Cardiac fibroblast (primary cell): ENCODE measurements at regions not wholly inside any gene's neighbourhood (a gene's known extent, or its start where the extent isn't known, plus 50 kb on each side); places are given as distances from the start of the nearest gene placed in this dataset.

Experiments
- DNase-seq, 2 donors: peaks; one replicate each; pipeline versions ENCODE4 v3.0.0 to v3.0.0-alpha.2; 2010; ENCODE audit warnings: low read depth in 2 of 2
- H3K4me3 ChIP-seq, 2 donors: replicated peaks in 1 of 2; 1 replicate in 1 of 2; 2 replicates in 1 of 2; pipeline ENCODE4 v1.5.1; 2011; ENCODE audit warnings: low read depth in 2 of 2, low read length in 2 of 2, mild to moderate bottlenecking in 2 of 2, moderate library complexity in 1 of 2
- CTCF ChIP-seq: IDR thresholded peaks from one replicate; pipeline ENCODE4 v1.5.1; 2011; ENCODE audit warnings: low read depth, mild to moderate bottlenecking, low read length, inconsistent platforms

DNA sequence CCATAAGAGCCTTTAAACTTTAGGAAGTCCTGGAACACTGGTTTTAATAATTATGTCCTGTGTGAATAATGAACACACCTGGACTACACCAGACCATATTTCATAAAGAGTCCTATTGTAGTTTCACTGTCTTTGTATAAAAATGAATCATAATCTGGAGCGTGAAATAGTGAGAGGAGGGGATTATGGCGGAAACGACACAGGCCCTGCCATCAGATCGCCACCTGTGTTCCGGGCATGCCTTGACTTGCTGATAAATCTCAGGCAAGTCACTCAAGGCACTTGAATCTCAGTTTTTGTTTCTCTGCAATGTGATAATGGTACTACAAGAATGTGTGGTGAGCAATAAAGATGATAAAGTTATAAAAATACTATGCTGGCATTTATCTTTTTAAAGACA is 995.5 kb downstream of the MCTP2 start:
- H3K4me3 ChIP-seq = no peak overlapping the region
- no peak for TF ChIP-seq CTCF
- no peak for DNase-seq

DNA sequence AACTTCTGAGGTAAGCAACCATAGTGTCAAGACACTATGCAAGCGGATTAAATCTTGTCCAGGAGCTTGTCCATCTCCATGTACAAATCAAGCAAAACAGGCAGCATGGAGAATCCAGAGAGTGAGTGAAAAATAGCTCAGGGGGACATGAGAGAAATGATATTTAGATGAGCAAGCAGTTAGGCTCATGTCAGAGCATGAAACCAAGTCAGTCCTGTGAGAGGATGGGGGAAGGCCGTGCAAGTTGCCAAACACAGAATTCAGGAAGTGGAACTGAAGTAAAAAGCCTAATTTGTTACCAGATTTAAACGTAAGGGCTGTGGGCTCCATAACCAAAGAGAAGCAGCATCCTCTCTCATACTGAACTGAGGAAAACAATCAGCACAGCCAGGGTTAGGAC is 995.9 kb downstream of the MCTP2 start:
- no peak for DNase-seq
- TF ChIP-seq CTCF = no peak
- H3K4me3 ChIP-seq = no peak overlapping the region

DNA sequence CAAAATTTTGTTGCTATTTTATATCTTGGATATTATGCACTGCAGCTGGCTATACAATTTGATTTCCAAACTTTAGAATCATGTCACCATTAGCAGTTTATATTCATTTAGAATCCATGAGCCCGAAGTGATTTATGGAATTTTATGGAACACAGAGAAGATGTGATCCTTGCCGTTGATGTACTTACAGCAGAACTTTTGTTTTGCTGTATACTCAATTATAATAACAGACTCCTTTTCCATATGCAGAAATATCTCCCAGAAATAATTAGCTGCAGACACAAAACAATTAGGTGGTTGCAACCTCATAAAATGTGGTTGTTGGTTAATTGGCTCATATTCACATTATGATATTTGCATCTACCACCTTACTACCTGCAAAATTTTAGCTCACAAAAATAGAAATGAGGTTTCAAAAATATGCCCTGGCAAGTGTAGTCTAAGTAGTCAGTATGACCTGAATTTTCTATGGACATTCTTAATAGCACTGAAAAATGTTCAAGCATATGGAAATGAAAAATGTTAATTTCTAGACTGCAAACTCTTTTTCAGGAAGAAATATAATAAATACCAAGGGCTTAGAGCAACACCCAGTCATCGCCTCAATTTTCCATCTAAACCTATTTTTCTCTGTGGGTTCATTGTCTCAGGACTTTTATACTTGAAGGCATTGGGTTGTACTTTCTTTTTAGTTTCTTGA is 997.6 kb downstream of the MCTP2 start:
- TF ChIP-seq CTCF = no peak

GRCh38 chr15:95235033-95235432 is 1003.7 kb downstream of the MCTP2 start:
- TF ChIP-seq CTCF = no peak
- DNase-seq = no peak
- H3K4me3 ChIP-seq = no peak overlapping the region

More for the DNA sequence above, 997.6 kb downstream of the MCTP2 start:
- no peak for DNase-seq
- no peak overlapping the region for H3K4me3 ChIP-seq

- DNase-seq = peak; percentile 90 to 97
- no peak overlapping the region for H3K4me3 ChIP-seq
- no peak for TF ChIP-seq CTCF
These were observed 1016.0 kb downstream of the MCTP2 start for GRCh38 chr15:95247071-95247984.

DNA sequence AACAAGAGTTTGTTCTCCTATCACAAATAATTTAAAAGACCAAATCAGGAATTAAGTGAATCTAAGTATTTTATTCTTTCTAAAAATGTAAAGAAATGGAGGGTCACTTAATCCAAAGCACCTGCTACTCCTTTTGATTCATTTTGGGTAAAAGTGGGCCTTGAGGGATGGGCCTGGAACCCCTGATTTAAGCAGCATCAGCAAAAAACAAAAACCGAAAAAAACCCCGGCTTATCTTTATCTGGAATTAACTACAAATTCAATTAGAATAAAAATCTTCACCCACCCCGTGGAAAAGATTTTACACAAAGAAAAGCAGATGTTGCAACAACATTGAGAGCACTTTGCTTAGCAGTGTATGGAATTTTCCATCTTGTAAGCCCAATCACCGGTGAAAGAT is 1018.2 kb downstream of the MCTP2 start:
- no peak overlapping the region for H3K4me3 ChIP-seq
- DNase-seq = no peak
- no peak for TF ChIP-seq CTCF
